ENCODE measurements at regions not wholly inside any gene's neighbourhood (a gene's known extent, or its start where the extent isn't known, plus 50 kb on each side); places are given as distances from the start of the nearest gene placed in this dataset.
"Not testable (repeated sequence)": the region's sequence is repeated elsewhere in the genome, so short reads cannot be mapped to it uniquely, and the experiment has no call there.

DNA sequence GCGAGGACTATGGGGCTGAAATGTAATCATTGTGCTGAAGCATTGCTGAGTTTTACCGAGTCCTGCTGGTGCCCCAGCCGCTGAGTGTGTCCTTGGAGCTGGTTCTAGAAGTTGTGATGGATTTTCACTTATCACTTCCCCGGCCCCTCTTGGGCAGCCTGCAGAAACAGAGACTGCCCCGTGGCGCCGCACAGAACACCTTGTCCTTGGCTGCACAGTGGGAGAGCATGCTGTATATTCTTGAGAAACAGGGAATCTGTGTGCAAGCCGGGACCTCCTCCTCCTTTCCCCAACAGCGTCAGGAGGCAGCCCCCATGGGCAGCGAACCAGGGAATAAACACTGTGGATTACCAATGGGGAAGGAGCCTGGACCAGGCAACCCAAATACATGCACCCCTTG lies 90.6 kb upstream of the RUFY1 start:
- in situ Hi-C loops (cut with MboI; ENCODE audit: low sequenced_read_pairs): no loop called here

- in situ Hi-C loops (cut with MboI; ENCODE audit: low sequenced_read_pairs): no loop called here
Measured at GRCh38 chr5:179457612-179458011, 92.7 kb upstream of the RUFY1 start.

DNA sequence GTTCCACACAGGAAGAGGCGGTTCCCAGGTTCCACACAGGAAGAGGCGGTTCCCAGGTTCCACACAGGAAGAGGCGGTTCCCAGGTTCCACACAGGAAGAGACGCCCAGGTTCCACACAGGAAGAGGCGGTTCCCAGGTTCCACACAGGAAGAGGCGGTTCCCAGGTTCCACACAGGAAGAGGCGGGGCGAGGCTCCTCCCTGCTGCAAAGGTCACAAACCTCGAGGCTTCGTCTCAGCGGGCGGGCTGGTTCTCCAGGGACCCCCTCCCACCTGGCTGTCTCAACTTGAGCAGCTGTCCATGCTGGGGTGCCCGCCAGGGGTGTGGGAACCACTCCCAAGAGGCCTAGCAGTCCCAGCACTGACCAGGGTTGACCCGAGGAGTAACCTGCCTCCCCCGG lies 94.3 kb upstream of the RUFY1 start:
- in situ Hi-C loops (cut with MboI; ENCODE audit: low sequenced_read_pairs): not testable (repeated sequence)

GRCh38 chr5:179455320-179455719 lies 95.0 kb upstream of the RUFY1 start:
- in situ Hi-C loops (cut with MboI; ENCODE audit: low sequenced_read_pairs): no loop called here

- in situ Hi-C loops (cut with MboI; ENCODE audit: low sequenced_read_pairs): no loop called here
Measured at GRCh38 chr5:179454356-179454755, 96.0 kb upstream of the RUFY1 start.

- in situ Hi-C loops (cut with MboI; ENCODE audit: low sequenced_read_pairs): no loop called here
Measured at GRCh38 chr5:179453616-179454015, 96.7 kb upstream of the RUFY1 start.

DNA sequence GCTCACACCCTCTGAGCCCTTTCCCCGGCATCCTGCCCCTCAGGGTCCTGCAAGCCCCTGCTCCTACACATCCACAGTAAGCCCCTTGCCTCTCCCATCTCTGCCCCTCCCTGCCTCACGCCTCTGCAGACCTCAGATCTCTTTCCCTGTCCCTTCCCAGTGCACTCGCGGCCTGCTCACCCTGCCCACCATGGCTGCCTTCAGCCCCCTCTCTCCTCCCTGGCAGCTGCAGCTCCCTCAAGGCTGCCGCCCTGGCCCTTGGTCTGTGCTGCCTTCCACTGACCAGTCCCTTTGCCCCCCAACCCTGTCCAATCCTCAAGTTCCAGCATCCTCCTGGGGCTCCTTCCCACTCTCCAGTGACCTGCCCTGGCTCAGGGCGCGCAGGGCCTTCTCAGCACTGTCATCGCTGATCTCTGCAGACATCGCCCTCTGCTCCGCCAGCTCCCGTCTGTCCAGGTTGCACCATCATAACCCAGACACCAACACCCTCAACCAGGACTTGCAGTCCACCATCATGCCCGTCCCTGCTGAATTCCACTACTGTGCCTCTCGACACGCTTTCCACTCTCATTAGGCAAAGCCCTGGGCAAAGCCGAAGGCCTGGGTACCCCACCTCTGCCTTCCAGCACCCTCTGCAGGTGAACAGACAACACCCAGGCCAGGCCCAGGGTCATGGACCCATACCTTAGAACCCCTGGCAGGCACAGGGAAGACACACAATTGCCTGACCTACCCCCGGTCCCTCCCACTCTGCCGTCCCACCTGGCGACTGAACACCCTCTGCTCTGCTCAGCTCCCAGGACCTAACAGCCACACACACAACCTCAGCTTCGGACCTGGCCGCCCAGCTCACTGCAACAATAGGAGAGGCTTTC lies 97.8 kb upstream of the RUFY1 start:
- in situ Hi-C loops (cut with MboI; ENCODE audit: low sequenced_read_pairs): no loop called here

GRCh38 chr5:179451828-179452196 lies 98.5 kb upstream of the RUFY1 start:
- in situ Hi-C loops (cut with MboI; ENCODE audit: low sequenced_read_pairs): no loop called here

- in situ Hi-C loops (cut with MboI; ENCODE audit: low sequenced_read_pairs): no loop called here
Measured at GRCh38 chr5:179451114-179451827, 99.1 kb upstream of the RUFY1 start.

DNA sequence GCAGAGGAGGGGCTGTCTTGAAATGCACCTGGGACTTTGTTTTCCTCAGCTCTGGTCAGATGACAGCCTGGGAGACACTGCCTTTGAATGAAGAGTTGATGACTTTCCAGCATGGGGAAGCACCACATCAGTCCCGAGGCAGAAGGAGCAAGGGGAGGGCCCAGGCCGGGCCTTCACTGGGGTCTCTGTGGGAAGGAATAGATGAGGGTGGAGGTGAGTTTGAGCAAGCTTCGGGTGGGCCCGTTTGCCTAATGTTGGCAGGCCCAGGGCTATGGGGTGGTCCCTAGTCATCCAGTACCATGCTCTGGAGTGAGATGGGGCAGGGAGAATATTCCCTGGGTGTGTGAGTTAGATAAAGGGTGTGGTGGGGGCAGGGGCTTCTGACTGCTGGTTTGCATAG lies 100.4 kb upstream of the RUFY1 start:
- in situ Hi-C loops (cut with MboI; ENCODE audit: low sequenced_read_pairs): not testable (repeated sequence)

DNA sequence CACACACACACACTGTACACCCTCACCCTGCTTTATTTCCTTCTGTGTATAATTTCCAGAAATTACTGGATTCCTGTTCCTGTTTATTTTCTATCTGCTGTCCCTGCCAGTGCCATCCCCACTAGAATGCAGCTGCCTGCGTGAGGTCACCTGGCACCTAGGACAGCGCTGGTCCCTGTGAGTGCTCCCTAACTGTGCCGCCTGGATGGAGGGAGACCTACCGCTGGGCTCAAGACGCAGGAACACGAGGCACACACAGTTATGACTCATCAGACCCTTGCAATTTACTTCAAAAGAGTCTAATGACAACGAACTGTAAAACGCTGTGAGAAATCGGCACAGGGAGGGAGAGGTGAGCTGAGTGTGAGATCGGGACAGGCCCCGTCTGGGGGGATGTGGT lies 102.1 kb upstream of the RUFY1 start:
- in situ Hi-C loops (cut with MboI; ENCODE audit: low sequenced_read_pairs): not testable (repeated sequence)

DNA sequence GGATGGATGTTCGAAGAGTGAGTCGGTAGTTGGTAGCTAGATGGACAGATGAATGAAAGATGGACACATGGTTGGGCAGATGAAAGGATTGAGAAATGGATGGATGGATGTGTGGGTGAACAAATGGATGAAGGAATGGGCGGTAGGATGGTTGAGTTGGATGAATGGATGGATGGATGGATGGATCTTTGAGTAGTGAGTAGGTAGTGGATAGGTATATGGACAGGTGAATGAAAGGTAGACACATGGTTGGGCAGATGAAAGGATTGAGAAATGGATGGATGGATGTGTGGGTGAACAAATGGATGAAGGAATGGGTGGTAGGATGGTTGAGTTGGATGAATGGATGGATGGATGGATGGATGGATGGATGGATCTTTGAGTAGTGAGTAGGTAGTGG lies 97.0 kb upstream of the ADAMTS2 start:
- in situ Hi-C loops (cut with MboI; ENCODE audit: low sequenced_read_pairs): not testable (repeated sequence)

GRCh38 chr5:179439181-179439985 lies 94.1 kb upstream of the ADAMTS2 start:
- in situ Hi-C loops (cut with MboI; ENCODE audit: low sequenced_read_pairs): no loop called here

- in situ Hi-C loops (cut with MboI; ENCODE audit: low sequenced_read_pairs): no loop called here
Measured at GRCh38 chr5:179438461-179438860, 93.2 kb upstream of the ADAMTS2 start.

GRCh38 chr5:179438011-179438441 lies 92.8 kb upstream of the ADAMTS2 start:
- in situ Hi-C loops (cut with MboI; ENCODE audit: low sequenced_read_pairs): no loop called here

- in situ Hi-C loops (cut with MboI; ENCODE audit: low sequenced_read_pairs): no loop called here
Measured at GRCh38 chr5:179437341-179438001, 92.2 kb upstream of the ADAMTS2 start.

DNA sequence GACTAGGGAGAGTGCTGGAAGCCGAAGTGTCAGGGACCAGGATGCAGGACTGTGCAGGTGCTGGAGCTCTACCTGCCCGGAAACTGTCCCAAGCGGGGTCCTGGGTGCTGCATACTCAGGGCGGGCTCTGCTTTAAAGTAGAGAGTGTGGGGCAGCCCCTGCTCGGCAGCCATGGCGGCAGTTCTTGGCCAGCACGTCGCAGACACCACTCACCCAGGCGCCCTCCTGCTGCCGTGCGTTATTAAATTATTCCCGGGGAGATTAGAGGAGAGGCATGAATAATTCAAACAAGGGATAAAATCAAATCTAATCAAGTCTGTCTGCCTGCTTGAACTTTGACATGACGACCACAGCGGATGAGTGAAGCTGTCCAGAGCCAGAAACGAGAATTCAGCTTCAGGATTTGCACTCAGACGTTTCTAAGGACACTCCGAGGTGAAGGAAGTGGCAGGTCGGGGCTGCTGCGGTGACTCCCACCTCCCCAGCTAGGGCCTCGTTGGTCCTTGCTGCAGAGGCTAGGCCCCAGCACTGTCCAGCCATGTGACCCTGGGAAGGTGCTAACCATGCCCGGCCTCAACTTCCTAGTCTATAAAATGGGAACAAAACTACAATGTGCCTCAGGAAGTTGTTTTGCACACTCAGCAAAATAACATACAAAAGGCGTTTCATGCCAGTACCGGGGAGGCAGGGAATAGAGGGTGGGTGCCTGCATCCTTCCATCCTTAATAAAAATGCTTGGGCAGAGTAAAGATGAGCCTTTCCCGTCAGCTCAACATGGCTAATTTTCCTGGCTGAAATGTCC lies 91.3 kb upstream of the ADAMTS2 start:
- in situ Hi-C loops (cut with MboI; ENCODE audit: low sequenced_read_pairs): no loop called here

GRCh38 chr5:179435731-179436315 lies 90.6 kb upstream of the ADAMTS2 start:
- in situ Hi-C loops (cut with MboI; ENCODE audit: low sequenced_read_pairs): no loop called here

DNA sequence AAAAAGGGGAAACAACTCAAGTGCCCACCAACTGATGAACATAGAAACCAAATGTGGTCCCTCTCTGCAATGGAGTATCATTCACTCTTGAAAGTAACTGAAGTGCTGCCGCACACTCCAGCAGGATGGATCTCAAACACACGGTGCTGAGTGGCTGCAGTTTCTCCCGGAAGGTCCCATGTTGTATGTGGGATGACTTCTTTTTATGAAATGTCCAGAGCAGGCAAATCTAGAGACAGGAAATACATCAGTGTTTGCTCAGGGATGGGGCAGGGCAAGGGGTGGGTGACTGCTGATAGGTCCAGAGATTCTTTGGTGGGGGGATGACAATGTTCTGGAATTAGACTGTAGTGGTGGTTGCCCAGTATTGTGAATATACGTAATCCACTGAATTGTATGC lies 89.9 kb upstream of the ADAMTS2 start:
- in situ Hi-C loops (cut with MboI; ENCODE audit: low sequenced_read_pairs): no loop called here

DNA sequence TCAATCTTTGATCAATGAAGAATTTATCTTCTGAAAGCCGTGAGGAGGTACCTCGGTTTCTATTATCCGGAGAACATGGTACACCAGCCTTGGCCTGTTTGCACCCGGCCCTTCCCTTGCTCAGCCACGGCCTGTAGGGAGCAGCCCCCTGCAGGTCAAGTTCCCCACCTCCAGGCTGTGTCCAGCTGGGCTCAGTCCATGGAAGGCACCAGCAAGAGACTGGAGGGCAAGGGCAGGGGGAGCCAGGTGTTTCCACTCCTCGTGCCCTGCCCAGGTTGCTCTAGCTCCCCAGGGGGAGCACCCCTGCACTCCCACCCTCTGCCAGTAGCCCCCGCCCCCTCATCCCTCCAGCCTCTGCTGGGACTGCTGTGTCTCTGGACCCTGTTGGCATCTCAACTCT lies 87.3 kb upstream of the ADAMTS2 start:
- in situ Hi-C loops (cut with MboI; ENCODE audit: low sequenced_read_pairs): no loop called here
